NCI-H1417 (cell line): ENCODE measurements at regions not wholly inside any gene's neighbourhood (a gene's known extent, or its start where the extent isn't known, plus 50 kb on each side); places are given as distances from the start of the nearest gene placed in this dataset.
"Not testable (repeated sequence)": the region's sequence is repeated elsewhere in the genome, so short reads cannot be mapped to it uniquely, and the experiment has no call there.

Experiments used
- DNase-seq, 3 experiments: peaks; one replicate each; lab custom pipeline; 2025; lab: John Stamatoyannopoulos, UW

- peak in 1 of 3 experiments; percentile 56 for DNase-seq
Observed at GRCh38 chrX:13223868-13224567, 95.8 kb downstream of the ATXN3L start.

DNA sequence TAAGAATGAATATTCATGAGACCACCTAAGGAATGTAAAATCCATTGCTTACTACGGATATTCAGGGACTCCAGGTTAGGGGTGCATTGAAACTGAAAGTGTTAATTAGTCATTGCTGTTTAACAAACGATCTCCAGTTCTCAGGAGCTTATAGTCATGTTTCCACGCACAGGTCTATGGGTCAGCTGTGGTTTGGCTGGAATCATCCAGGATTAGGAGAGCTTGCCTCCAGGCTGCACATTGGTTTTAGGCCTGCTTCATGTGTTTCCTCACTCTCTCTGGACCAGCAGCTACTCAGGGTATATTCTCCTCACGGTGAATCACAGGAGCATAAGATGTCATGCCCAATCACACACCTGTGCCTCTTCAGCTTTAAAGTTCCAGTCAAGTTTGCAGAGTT, 98.9 kb downstream of the ATXN3L start:
- no peak for DNase-seq

GRCh38 chrX:13219991-13220764, 99.7 kb downstream of the ATXN3L start:
- DNase-seq = no peak

DNA sequence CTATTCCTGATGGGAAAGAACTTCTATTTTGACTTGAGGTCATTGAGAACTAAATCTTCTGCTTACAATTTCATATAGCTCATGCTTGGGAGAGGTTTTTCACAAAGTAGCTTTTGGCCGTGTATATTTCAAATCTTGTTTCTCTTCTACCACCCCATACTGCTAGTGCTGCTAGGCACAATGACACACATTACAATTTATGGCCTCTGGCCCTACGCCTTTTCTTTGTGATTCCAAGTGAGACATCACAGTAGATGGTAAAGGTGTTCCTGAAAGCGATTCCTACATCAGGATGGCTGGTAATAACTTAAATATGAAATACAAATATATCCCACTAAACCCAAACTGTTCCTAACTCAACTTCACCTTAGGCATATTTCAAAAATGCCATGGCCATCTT, 101.1 kb downstream of the ATXN3L start:
- DNase-seq = no peak

DNA sequence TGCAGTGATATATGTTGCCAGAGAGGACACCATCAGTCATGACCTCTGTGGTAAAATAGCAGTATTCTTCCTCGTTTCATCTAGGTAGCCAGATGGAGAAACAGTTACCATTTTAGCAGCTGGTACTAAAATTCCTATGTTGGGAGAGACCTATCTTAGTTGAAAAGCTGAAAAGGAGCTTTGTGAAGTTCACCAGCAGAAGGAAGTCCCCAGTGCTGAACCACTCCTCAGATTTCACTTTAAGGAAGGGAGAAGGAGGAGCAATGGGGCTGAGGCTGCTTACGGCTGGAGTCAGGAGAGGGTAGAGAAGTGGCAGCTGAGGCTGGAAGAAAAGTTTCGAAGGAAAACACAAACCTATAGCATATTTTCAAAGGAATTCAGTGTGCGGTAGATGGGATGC, 103.7 kb downstream of the ATXN3L start:
- no peak for DNase-seq

GRCh38 chrX:13215729-13216128, 104.1 kb downstream of the ATXN3L start:
- DNase-seq = no peak

- DNase-seq = no peak
Observed at GRCh38 chrX:13212191-13212651, 107.6 kb downstream of the ATXN3L start.

- DNase-seq = not testable (repeated sequence)
Observed at GRCh38 chrX:13210142-13210541, 109.7 kb downstream of the ATXN3L start.

- DNase-seq = not testable (repeated sequence)
Observed at GRCh38 chrX:13209704-13210103, 110.1 kb downstream of the ATXN3L start.

DNA sequence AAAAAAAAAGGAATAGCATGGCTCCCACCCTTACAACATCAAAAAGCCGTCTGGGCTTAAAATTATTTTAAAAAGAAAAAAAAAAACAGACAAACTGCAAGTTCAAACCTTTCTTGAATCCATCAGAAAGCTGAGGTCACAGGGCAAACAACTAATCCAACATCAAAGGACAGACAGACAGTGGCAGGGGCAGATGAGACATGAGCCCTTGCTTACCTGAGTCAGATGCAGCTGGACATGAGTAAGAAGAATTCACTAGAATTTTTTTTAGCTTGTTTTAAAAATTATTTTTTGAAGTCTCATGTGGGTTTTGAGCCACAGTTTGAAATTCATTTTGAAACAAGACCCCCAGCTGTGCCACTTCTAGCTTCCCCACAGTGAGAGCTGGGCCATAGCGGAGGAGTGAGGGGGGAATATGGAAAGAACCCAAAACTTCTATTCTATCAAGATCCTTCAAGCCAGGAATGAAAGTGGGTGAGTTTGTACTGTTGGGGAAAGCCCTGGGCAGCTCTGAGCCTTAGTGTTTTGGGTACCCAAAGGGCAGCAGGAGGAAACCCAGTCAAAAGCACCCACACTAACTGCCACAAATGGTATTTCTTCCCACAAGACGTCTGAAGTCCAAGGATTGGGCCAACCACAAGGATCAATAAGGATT, 111.4 kb downstream of the ATXN3L start:
- DNase-seq = no peak

- no peak for DNase-seq
Observed at GRCh38 chrX:13203271-13203670, 116.6 kb downstream of the ATXN3L start.

DNA sequence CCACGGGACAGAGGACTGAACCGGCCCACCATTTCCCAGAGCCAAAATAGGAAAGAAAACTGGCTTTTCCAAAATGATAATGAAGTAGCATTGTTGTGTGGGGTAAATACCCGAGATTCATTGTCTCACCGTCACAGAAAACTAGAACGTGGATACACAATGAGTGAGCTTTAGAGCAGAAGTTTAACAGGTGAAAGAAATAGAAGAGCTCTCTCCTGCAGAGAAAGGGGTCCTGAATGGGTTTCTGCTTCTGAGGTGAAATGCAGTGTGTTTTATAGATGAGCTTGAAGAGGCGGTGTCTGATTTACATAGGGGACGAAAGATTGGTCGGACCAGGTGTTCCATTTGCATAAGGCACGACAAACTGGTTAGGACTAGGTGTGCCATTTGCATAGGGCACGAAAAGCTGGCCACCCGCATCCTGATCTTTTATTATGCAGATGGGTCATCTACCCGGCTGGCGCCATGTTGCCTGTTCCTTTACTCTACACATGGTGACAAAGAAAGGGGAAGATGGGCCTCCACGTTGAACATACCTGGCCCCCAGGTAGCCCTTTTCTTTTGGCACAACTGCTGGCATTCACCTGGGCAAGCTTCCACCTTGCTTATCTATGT, 118.1 kb downstream of the ATXN3L start:
- no peak for DNase-seq

- no peak for DNase-seq
Observed at GRCh38 chrX:13200398-13200797, 119.5 kb downstream of the ATXN3L start.

DNA sequence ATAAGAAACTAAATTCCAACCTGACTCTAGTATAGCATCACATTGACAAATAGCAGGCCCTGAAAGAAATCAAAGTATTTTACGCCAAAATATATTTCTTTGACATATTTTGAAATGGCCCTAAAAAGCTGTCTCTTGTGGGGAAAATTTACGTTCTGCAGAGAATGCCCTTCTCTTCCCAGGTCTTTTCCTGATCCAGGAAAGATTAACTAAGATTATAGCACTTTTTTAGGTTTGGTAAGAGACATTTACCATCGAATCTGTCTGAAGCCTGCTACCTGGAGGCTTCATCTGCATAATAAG, 121.1 kb downstream of the ATXN3L start:
- no peak for DNase-seq

DNA sequence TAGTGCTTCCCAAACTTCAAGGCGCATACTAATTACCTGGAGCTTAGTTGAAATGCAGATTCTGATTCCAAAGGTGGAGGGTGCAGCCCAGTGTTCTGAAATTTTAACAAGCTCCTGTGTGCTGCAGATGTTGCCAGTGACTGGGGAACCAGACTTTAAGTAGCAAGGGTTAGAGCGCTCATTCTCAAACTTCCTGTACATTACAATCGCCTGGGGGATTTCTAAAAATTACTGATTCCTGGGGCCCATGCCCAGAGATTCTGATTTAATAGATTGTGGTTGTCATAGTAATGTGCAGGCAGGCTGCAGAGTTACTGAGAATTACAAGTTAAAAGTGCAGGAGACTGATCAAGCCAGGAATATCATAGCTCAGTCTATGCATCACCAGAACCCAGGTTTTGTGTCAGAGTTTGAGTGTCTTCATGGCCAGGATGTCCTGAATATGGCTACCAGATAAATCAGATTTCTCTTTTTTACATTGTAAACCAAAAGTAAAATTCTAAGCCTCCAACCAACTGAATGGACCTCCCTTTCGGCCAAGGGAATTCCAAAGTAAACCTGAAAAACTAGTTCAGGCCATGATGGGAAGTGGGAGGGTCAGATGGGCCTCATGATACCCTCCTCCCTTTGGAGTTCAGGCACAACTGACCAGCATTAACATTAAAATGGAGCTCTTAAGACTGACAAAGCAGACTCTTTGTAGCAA, 121.6 kb downstream of the ATXN3L start:
- no peak for DNase-seq

- DNase-seq = no peak
Observed at GRCh38 chrX:13196782-13197181, 123.1 kb downstream of the ATXN3L start.

GRCh38 chrX:13195340-13195739, 124.5 kb downstream of the ATXN3L start:
- no peak for DNase-seq

DNA sequence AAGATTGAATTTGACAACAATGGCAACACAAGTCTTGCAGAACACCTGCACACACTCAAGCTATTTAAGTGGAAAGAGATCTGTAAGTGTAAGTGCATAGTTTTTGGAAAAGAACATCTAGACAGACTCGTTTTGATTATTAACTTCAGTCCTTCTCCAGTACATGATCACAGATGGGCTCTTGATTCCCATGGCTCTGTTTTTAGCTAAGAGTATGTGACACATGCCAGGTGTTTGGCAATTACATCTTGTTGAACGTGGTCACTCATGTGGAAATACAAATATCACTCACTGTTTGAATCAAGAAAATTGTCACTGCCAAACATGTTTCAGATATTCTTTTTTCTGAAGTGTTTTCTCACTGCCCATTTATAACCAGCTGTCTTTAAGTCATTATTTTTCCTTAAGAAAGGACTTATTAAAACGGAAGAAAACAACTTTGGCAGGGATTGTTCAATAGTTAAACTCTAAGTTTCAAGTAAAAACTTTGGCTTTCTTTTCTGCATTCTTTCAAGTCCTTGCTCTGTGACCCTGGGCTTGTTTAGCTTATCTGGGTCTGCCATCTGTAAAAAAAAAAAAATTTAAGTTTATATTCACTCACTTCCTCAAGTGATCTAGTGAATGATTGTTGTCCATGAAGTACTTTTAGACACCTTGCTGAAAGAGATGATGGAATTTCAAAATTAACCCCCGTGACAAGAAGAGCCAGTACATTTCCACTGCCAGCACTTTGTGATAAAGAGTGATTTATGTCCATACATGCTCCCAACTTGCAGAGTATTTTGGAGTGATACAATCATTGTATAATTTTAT, 125.4 kb downstream of the ATXN3L start:
- DNase-seq = peak; percentile 62 to 97 (median 75)

DNA sequence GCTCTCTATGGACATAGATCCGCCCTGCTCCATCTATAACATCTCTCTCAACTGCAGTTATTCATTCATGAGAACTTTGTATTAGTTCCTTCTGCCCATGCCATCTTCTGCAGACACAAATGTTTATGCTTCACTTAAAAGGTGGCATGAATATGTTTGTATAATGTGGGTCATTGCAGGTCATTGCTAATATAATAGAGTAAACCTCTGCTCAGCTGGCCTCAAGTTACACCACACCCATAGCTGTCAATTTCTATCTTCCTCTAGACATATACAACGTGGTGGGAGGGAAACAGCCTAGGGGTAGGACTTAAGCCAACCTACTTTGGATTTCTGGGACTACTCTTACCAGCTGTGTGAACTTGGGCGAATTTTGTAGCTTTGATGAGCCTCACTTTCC, 129.8 kb downstream of the ATXN3L start:
- DNase-seq = no peak

- DNase-seq = no peak
Observed at GRCh38 chrX:13189380-13189779, 130.5 kb downstream of the ATXN3L start.

- DNase-seq = no peak
Observed at GRCh38 chrX:13188731-13189309, 131.0 kb downstream of the ATXN3L start.
